Naive thymus-derived CD4-positive, alpha-beta T cell (primary cell): ENCODE measurements at regions not wholly inside any gene's neighbourhood (a gene's known extent, or its start where the extent isn't known, plus 50 kb on each side); places are given as distances from the start of the nearest gene placed in this dataset.
"Not testable (repeated sequence)": the region's sequence is repeated elsewhere in the genome, so short reads cannot be mapped to it uniquely, and the experiment has no call there.

Source experiments
- ATAC-seq: fragments of 150-1000 bp; cut with Tn5 transposase; 2 replicates; pipeline ENCODE4 v1.10.0; 2021; ENCODE audit warnings: mild to moderate bottlenecking, moderate library complexity
- CTCF ChIA-PET: fragments of 350-600 bp; sonication (Branson Sonifier 250); formaldehyde crosslinking; loops from one replicate; lab custom pipeline; 2021; ENCODE audit warnings: antibody characterized with exemption; lab: Charles Lee
- POLR2A ChIA-PET: fragments of 350-600 bp; sonication (Branson Sonifier 250); formaldehyde crosslinking; loops from one replicate; lab custom pipeline; 2021; ENCODE audit warnings: antibody characterized with exemption, inconsistent platforms; lab: Charles Lee
- DNase-seq, 9 donors: peaks; one replicate each; pipeline versions ENCODE4 v3.0.0 to v3.0.0-alpha.2; 2020 to 2022; ENCODE audit warnings: mixed read lengths in 1 of 9
- H3K27ac ChIP-seq: one replicate; pipeline ENCODE4 v1.7.0; 2013; ENCODE audit warnings: mild to moderate bottlenecking, low read depth, low read length, moderate library complexity
- H3K27me3 ChIP-seq, 2 donors: one replicate each; pipeline ENCODE4 v1.7.0; 2013; ENCODE audit warnings: low read length in 2 of 2, mild to moderate bottlenecking in 2 of 2, moderate library complexity in 2 of 2; ENCODE audit not compliant: control insufficient read depth in 2 of 2, insufficient read depth in 2 of 2
- H3K36me3 ChIP-seq, 3 experiments: 1 replicate in 2 of 3; 2 replicates in 1 of 3; pipeline ENCODE4 v1.7.0; 2013; ENCODE audit warnings: low read length in 3 of 3, mild to moderate bottlenecking in 3 of 3, moderate library complexity in 1 of 3; ENCODE audit not compliant: insufficient read depth in 3 of 3, control insufficient read depth in 2 of 3
- H3K4me1 ChIP-seq, 2 donors: one replicate each; pipeline ENCODE4 v1.7.0; 2013; ENCODE audit warnings: low read length in 2 of 2, mild to moderate bottlenecking in 2 of 2, moderate library complexity in 1 of 2; ENCODE audit not compliant: control insufficient read depth in 2 of 2, insufficient read depth in 2 of 2
- H3K4me3 ChIP-seq: 2 replicates; pipeline ENCODE4 v1.7.0; 2013; ENCODE audit warnings: mild to moderate bottlenecking, low read length
- H3K9me3 ChIP-seq, 3 experiments: 1 replicate in 2 of 3; 2 replicates in 1 of 3; pipeline ENCODE4 v1.7.0; 2013; ENCODE audit warnings: low read length in 3 of 3; ENCODE audit not compliant: control insufficient read depth in 2 of 3
- H3K27ac Mint-ChIP-seq, 9 donors: one replicate each; pipeline ENCODE4 v1.8.0; 2020 to 2022; ENCODE audit warnings: mixed read lengths in 9 of 9, mild to moderate bottlenecking in 8 of 9, moderate library complexity in 5 of 9, inconsistent platforms in 2 of 9
- H3K27me3 Mint-ChIP-seq, 5 donors: one replicate each; pipeline ENCODE4 v1.8.0; 2021 to 2022; ENCODE audit warnings: mixed read lengths in 5 of 5, mild to moderate bottlenecking in 1 of 5
- H3K36me3 Mint-ChIP-seq, 5 donors: one replicate each; pipeline ENCODE4 v1.8.0; 2020 to 2022; ENCODE audit warnings: mixed read lengths in 5 of 5, mild to moderate bottlenecking in 3 of 5, inconsistent platforms in 1 of 5
- H3K4me1 Mint-ChIP-seq, 7 donors: one replicate each; pipeline ENCODE4 v1.8.0; 2020 to 2022; ENCODE audit warnings: mixed read lengths in 7 of 7, mild to moderate bottlenecking in 3 of 7, inconsistent platforms in 1 of 7
- H3K4me3 Mint-ChIP-seq, 10 donors: one replicate each; pipeline ENCODE4 v1.8.0; 2020 to 2022; ENCODE audit warnings: mild to moderate bottlenecking in 10 of 10, mixed read lengths in 10 of 10, moderate library complexity in 6 of 10, inconsistent platforms in 2 of 10
- H3K9me3 Mint-ChIP-seq, 11 donors: one replicate each; pipeline ENCODE4 v1.8.0; 2020 to 2022; ENCODE audit warnings: mixed read lengths in 11 of 11, mild to moderate bottlenecking in 4 of 11, inconsistent platforms in 1 of 11, moderate library complexity in 1 of 11
- intact Hi-C, 2 donors: fragments of 100-400 bp; cut with micrococcal nuclease; formaldehyde crosslinking; loops; one replicate each; pipeline ENCODE4 v1.15.1; 2023

- no peaks in the 10 kb centered on the region for H3K4me1 Mint-ChIP-seq
- no peak for DNase-seq
Measured at GRCh38 chr4:129823105-129823504, 727.2 kb downstream of the C4orf33 start.

GRCh38 chr4:129829373-129829772 is 733.4 kb downstream of the C4orf33 start:
- Histone ChIP-seq H3K4me3 (no peak overlapping the region), H3K9me3 (no peaks in the 10 kb centered on the region), H3K36me3 (no peaks in the 10 kb centered on the region), H3K27ac (no peak overlapping the region), H3K4me1 (no peaks in the 10 kb centered on the region), H3K27me3 (no peaks in the 10 kb centered on the region)
- intact Hi-C loops = no loop called here
- Mint-ChIP-seq H3K27me3 (no peaks in the 10 kb centered on the region), H3K36me3 (no peaks in the 10 kb centered on the region), H3K9me3 (peaks cover 0 to 5% (median 0%) of the 10 kb centered on the region in 11 donors), H3K27ac (no peak overlapping the region), H3K4me1 (no peaks in the 10 kb centered on the region), H3K4me3 (no peak overlapping the region)
- ATAC-seq = no peak
- CTCF ChIA-PET = no interaction called here
- POLR2A ChIA-PET = no interaction called here
- DNase-seq = no peak

More at GRCh38 chr4:129823105-129823504, 727.2 kb downstream of the C4orf33 start:
- Mint-ChIP-seq H3K9me3 (peaks cover 0 to 5% (median 0%) of the 10 kb centered on the region in 11 donors), H3K27ac (no peak overlapping the region), H3K36me3 (no peaks in the 10 kb centered on the region), H3K4me3 (no peak overlapping the region), H3K27me3 (no peaks in the 10 kb centered on the region)
- ATAC-seq = no peak
- ChIA-PET POLR2A (no interaction called here), CTCF (no interaction called here)
- Histone ChIP-seq H3K4me3 (no peak overlapping the region), H3K4me1 (no peaks in the 10 kb centered on the region), H3K27ac (no peak overlapping the region), H3K9me3 (no peaks in the 10 kb centered on the region), H3K27me3 (no peaks in the 10 kb centered on the region), H3K36me3 (no peaks in the 10 kb centered on the region)
- intact Hi-C loops = no loop called here

GRCh38 chr4:129839687-129840086 is 743.7 kb downstream of the C4orf33 start:
- no peak for ATAC-seq

GRCh38 chr4:129842096-129842495 is 746.1 kb downstream of the C4orf33 start:
- POLR2A ChIA-PET = no interaction called here
- DNase-seq (no peak), ATAC-seq (no peak)
- Histone ChIP-seq H3K36me3 (no peaks in the 10 kb centered on the region), H3K27me3 (no peaks in the 10 kb centered on the region), H3K4me1 (no peaks in the 10 kb centered on the region), H3K9me3 (no peaks in the 10 kb centered on the region), H3K27ac (no peak overlapping the region), H3K4me3 (no peak overlapping the region)
- Mint-ChIP-seq H3K4me1 (no peaks in the 10 kb centered on the region), H3K4me3 (no peak overlapping the region), H3K27me3 (peaks cover 0 to 4% (median 0%) of the 10 kb centered on the region in 5 donors), H3K36me3 (no peaks in the 10 kb centered on the region), H3K9me3 (peaks cover 0 to 14% (median 3%) of the 10 kb centered on the region in 11 donors), H3K27ac (no peak overlapping the region)
- CTCF ChIA-PET = no interaction called here
- intact Hi-C loops = no loop called here

More at GRCh38 chr4:129839687-129840086, 743.7 kb downstream of the C4orf33 start:
- Mint-ChIP-seq H3K27ac (no peak overlapping the region), H3K36me3 (no peaks in the 10 kb centered on the region), H3K4me3 (no peak overlapping the region), H3K4me1 (no peaks in the 10 kb centered on the region), H3K9me3 (peaks cover 0 to 20% (median 3%) of the 10 kb centered on the region in 11 donors), H3K27me3 (no peaks in the 10 kb centered on the region)
- no peaks in the 10 kb centered on the region for H3K9me3 ChIP-seq
- ChIA-PET CTCF (no interaction called here), POLR2A (no interaction called here)
- no peaks in the 10 kb centered on the region for H3K27me3 ChIP-seq
- DNase-seq = no peak
- no peak overlapping the region for H3K4me3 ChIP-seq
- intact Hi-C loops = no loop called here
- no peak overlapping the region for H3K27ac ChIP-seq
- H3K36me3 ChIP-seq = no peaks in the 10 kb centered on the region
- H3K4me1 ChIP-seq = no peaks in the 10 kb centered on the region

GRCh38 chr4:129852434-129852833 is 756.5 kb downstream of the C4orf33 start:
- ATAC-seq (no peak), DNase-seq (no peak)
- Mint-ChIP-seq H3K27me3 (no peaks in the 10 kb centered on the region), H3K9me3 (peaks cover 0 to 7% (median 2%) of the 10 kb centered on the region in 11 donors), H3K4me3 (no peak overlapping the region), H3K27ac (no peak overlapping the region), H3K4me1 (no peaks in the 10 kb centered on the region), H3K36me3 (peaks cover 0 to 3% (median 0%) of the 10 kb centered on the region in 5 donors)
- Histone ChIP-seq H3K27ac (no peak overlapping the region), H3K4me3 (no peak overlapping the region), H3K9me3 (no peaks in the 10 kb centered on the region), H3K27me3 (no peaks in the 10 kb centered on the region), H3K36me3 (no peaks in the 10 kb centered on the region), H3K4me1 (no peaks in the 10 kb centered on the region)
- ChIA-PET POLR2A (no interaction called here), CTCF (no interaction called here)
- intact Hi-C loops = no loop called here

- H3K4me1 ChIP-seq, H3K4me3 ChIP-seq, H3K4me3 Mint-ChIP-seq, H3K27me3 Mint-ChIP-seq, ATAC-seq, H3K27me3 ChIP-seq, intact Hi-C loops, DNase-seq, POLR2A ChIA-PET, H3K4me1 Mint-ChIP-seq, H3K9me3 ChIP-seq, H3K36me3 ChIP-seq, CTCF ChIA-PET, H3K27ac ChIP-seq, H3K9me3 Mint-ChIP-seq, H3K27ac Mint-ChIP-seq, H3K36me3 Mint-ChIP-seq: not testable (repeated sequence)
Measured at GRCh38 chr4:129853685-129854467, 757.9 kb downstream of the C4orf33 start.

- H3K27me3 Mint-ChIP-seq = no peaks in the 10 kb centered on the region
- no peak overlapping the region for H3K4me3 Mint-ChIP-seq
- no peaks in the 10 kb centered on the region for H3K36me3 Mint-ChIP-seq
- ChIA-PET CTCF (no interaction called here), POLR2A (no interaction called here)
- Histone ChIP-seq H3K4me1 (no peaks in the 10 kb centered on the region), H3K4me3 (no peak overlapping the region), H3K27me3 (no peaks in the 10 kb centered on the region), H3K9me3 (no peaks in the 10 kb centered on the region), H3K36me3 (no peaks in the 10 kb centered on the region), H3K27ac (no peak overlapping the region)
- DNase-seq = no peak
- peaks cover 0 to 11% (median 2%) of the 10 kb centered on the region in 11 donors for H3K9me3 Mint-ChIP-seq
- ATAC-seq = no peak
- intact Hi-C loops = no loop called here
- no peak overlapping the region for H3K27ac Mint-ChIP-seq
- no peaks in the 10 kb centered on the region for H3K4me1 Mint-ChIP-seq
Measured at GRCh38 chr4:129862461-129862860, 766.5 kb downstream of the C4orf33 start.
